SK-N-SH (cell line): ENCODE measurements at regions not wholly inside any gene's neighbourhood (a gene's known extent, or its start where the extent isn't known, plus 50 kb on each side); places are given as distances from the start of the nearest gene placed in this dataset.

Experiments used
- CTCF ChIA-PET: fragments of 300-600, 350-600 bp; formaldehyde crosslinking; extraction: SDS; loops from one replicate; lab custom pipeline; 2021; lab: Yijun Ruan, JAX
- POLR2A ChIA-PET: fragments of 350-600 bp; sonication (Branson Sonifier 250); formaldehyde crosslinking; extraction: SDS; loops from one replicate; lab custom pipeline; 2020; ENCODE audit warnings: antibody characterized with exemption, inconsistent platforms; lab: Yijun Ruan, JAX
- DNase-seq: peaks from one replicate; pipeline ENCODE4 v3.0.0; 2012
- H2AFZ ChIP-seq: fragments of 200-600 bp; sonication (generic); 2 replicates; pipeline ENCODE4 v1.8.1; 2016; ENCODE audit warnings: antibody characterized with exemption, mild to moderate bottlenecking, low read depth
- H3F3A ChIP-seq: fragments of 200-600 bp; sonication (generic); replicated peaks from 2 replicates; pipeline ENCODE3; 2016; ENCODE audit warnings: antibody characterized with exemption, mild to moderate bottlenecking; ENCODE audit not compliant: insufficient read depth
- H3K27ac ChIP-seq, 2 experiments: fragments of 200-500 bp in 1 of 2; fragments of 200-600 bp in 1 of 2; sonication (Bioruptor generic) in 1 of 2; sonication (generic), shearing (Covaris generic) in 1 of 2; 2 replicates each; pipeline versions ENCODE4 v1.5.1 to v1.6.1; 2014 to 2016; ENCODE audit warnings: low read depth in 2 of 2, inconsistent platforms in 1 of 2, low read length in 1 of 2, mild to moderate bottlenecking in 1 of 2, mixed read lengths in 1 of 2
- H3K27me3 ChIP-seq: fragments of 200-600 bp; sonication (generic), shearing (Covaris generic); 2 replicates; pipeline ENCODE4 v1.6.1; 2016; ENCODE audit warnings: mixed run types; ENCODE audit not compliant: insufficient read depth
- H3K36me3 ChIP-seq, 2 experiments: fragments of 200-500 bp in 1 of 2; fragments of 200-600 bp in 1 of 2; sonication (Bioruptor generic) in 1 of 2; sonication (generic) in 1 of 2; replicated peaks in 1 of 2; 2 replicates each; pipeline versions ENCODE3 to v1.5.1; 2014 to 2016; ENCODE audit warnings: low read length in 1 of 2, mild to moderate bottlenecking in 1 of 2; ENCODE audit not compliant: insufficient read depth in 2 of 2, control insufficient read depth in 1 of 2
- H3K4me1 ChIP-seq, 2 experiments: fragments of 200-500 bp in 1 of 2; fragments of 200-600 bp in 1 of 2; sonication (Bioruptor generic) in 1 of 2; sonication (generic), shearing (Covaris generic) in 1 of 2; 2 replicates each; pipeline versions ENCODE4 v1.5.1 to v1.6.1; 2014 to 2016; ENCODE audit warnings: low read depth in 1 of 2, low read length in 1 of 2, mixed run types in 1 of 2; ENCODE audit not compliant: insufficient read depth in 2 of 2, control insufficient read depth in 1 of 2
- H3K4me2 ChIP-seq: fragments of 200-600 bp; sonication (generic), shearing (Covaris generic); 2 replicates; pipeline ENCODE4 v1.6.1; 2017; ENCODE audit warnings: mixed run types
- H3K4me3 ChIP-seq, 2 experiments: fragments of 200-500 bp in 1 of 2; fragments of 200-600 bp in 1 of 2; sonication (Bioruptor generic) in 1 of 2; sonication (generic), shearing (Covaris generic) in 1 of 2; 2 replicates each; pipeline versions ENCODE4 v1.5.1 to v1.8.1; 2014 to 2016; ENCODE audit warnings: low read depth in 2 of 2, inconsistent platforms in 1 of 2, low read length in 1 of 2, mild to moderate bottlenecking in 1 of 2, mixed read lengths in 1 of 2, moderate library complexity in 1 of 2
- H3K79me2 ChIP-seq: fragments of 200-600 bp; sonication (generic); 2 replicates; pipeline ENCODE4 v1.8.1; 2017; ENCODE audit warnings: mild to moderate bottlenecking; ENCODE audit not compliant: insufficient read depth
- H3K9ac ChIP-seq: fragments of 200-600 bp; sonication (generic); 2 replicates; pipeline ENCODE4 v1.6.1; 2017; ENCODE audit warnings: mixed run types
- H3K9me2 ChIP-seq: fragments of 200-600 bp; sonication (generic); 2 replicates; pipeline ENCODE4 v1.6.1; 2017; ENCODE audit warnings: mixed run types
- H3K9me3 ChIP-seq: fragments of 200-600 bp; sonication (generic); 2 replicates; pipeline ENCODE4 v1.6.1; 2017; ENCODE audit warnings: mixed run types, mild to moderate bottlenecking, moderate library complexity
- H4K20me1 ChIP-seq: fragments of 200-600 bp; sonication (generic); 2 replicates; pipeline ENCODE4 v1.6.1; 2017; ENCODE audit warnings: mild to moderate bottlenecking, mixed run types; ENCODE audit not compliant: insufficient read depth
- GABPA ChIP-seq: IDR thresholded peaks from 2 replicates; pipeline ENCODE4 v1.4.0; 2012; ENCODE audit warnings: low read depth, mild to moderate bottlenecking
- JUND ChIP-seq: IDR thresholded peaks from 2 replicates; pipeline ENCODE4 v1.4.0; 2012
- MXI1 ChIP-seq: IDR thresholded peaks from 2 replicates; pipeline ENCODE4 v1.6.1; 2012; ENCODE audit warnings: mild to moderate bottlenecking, low read depth, low read length, improper control_type of control experiment
- NFIC ChIP-seq: IDR thresholded peaks from 2 replicates; pipeline ENCODE4 v1.4.0; 2012; ENCODE audit warnings: borderline replicate concordance
- NRF1 ChIP-seq: IDR thresholded peaks from 2 replicates; pipeline ENCODE4 v1.6.1; 2012; ENCODE audit warnings: low read depth, mild to moderate bottlenecking, low read length
- PBX3 ChIP-seq: IDR thresholded peaks from 2 replicates; pipeline ENCODE4; 2012
- RFX5 ChIP-seq: IDR thresholded peaks from 2 replicates; pipeline ENCODE4 v1.6.1; 2012; ENCODE audit warnings: mild to moderate bottlenecking, improper control_type of control experiment, low read length
- TCF12 ChIP-seq: IDR thresholded peaks from 2 replicates; pipeline ENCODE4 v1.4.0; 2012
- WGBS: methylation state at CpG from one replicate; pipeline ENCODE4 v1.1.6; 2017; ENCODE audit warnings: low lambda C conversion rate; 5-methylcytosine and 5-hydroxymethylcytosine counted together
- TF ChIP-seq, protein P1 (sequence below): IDR thresholded peaks from 2 replicates; pipeline ENCODE4 v1.4.0; 2012; ENCODE audit warnings: low read depth, borderline replicate concordance
- TF ChIP-seq, protein P2 (sequence below): IDR thresholded peaks from 2 replicates; pipeline ENCODE4 v1.6.1; 2012; ENCODE audit warnings: mild to moderate bottlenecking, low read depth, low read length, moderate library complexity
- TF ChIP-seq, protein P3 (sequence below): fragments of 150-350 bp; IDR thresholded peaks from 2 replicates; pipeline ENCODE4 v1.6.1; 2016; ENCODE audit warnings: mild to moderate bottlenecking, low read depth, low read length

DNA sequence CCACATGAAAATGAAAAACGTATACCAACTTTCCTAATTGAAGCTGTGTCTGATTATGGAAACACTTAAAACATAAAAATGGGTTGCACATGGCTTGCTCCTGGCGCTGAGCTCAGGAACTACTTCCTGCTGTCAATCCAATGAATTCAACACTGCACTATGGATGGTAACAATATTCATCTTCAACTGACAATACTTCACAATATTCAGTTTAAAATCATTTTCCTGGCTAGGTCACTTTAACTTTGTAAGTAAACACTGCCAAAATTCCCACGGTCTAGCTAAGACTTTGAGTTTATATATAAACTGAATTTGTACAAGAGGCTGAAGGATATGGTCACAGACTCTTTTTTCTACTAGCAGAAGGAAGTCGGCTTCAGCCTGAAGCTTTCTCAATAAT is 556.9 kb downstream of the TNS3 start:
- TF ChIP-seq NRF1: no peak
- no peak for TF ChIP-seq JUND
- no peak for TF ChIP-seq RFX5
- no peak for TF ChIP-seq NFIC
- no peak for TF ChIP-seq GABPA
- TF ChIP-seq, protein P1, sequence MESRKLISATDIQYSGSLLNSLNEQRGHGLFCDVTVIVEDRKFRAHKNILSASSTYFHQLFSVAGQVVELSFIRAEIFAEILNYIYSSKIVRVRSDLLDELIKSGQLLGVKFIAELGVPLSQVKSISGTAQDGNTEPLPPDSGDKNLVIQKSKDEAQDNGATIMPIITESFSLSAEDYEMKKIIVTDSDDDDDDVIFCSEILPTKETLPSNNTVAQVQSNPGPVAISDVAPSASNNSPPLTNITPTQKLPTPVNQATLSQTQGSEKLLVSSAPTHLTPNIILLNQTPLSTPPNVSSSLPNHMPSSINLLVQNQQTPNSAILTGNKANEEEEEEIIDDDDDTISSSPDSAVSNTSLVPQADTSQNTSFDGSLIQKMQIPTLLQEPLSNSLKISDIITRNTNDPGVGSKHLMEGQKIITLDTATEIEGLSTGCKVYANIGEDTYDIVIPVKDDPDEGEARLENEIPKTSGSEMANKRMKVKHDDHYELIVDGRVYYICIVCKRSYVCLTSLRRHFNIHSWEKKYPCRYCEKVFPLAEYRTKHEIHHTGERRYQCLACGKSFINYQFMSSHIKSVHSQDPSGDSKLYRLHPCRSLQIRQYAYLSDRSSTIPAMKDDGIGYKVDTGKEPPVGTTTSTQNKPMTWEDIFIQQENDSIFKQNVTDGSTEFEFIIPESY: no peak
- TF ChIP-seq, protein P2, sequence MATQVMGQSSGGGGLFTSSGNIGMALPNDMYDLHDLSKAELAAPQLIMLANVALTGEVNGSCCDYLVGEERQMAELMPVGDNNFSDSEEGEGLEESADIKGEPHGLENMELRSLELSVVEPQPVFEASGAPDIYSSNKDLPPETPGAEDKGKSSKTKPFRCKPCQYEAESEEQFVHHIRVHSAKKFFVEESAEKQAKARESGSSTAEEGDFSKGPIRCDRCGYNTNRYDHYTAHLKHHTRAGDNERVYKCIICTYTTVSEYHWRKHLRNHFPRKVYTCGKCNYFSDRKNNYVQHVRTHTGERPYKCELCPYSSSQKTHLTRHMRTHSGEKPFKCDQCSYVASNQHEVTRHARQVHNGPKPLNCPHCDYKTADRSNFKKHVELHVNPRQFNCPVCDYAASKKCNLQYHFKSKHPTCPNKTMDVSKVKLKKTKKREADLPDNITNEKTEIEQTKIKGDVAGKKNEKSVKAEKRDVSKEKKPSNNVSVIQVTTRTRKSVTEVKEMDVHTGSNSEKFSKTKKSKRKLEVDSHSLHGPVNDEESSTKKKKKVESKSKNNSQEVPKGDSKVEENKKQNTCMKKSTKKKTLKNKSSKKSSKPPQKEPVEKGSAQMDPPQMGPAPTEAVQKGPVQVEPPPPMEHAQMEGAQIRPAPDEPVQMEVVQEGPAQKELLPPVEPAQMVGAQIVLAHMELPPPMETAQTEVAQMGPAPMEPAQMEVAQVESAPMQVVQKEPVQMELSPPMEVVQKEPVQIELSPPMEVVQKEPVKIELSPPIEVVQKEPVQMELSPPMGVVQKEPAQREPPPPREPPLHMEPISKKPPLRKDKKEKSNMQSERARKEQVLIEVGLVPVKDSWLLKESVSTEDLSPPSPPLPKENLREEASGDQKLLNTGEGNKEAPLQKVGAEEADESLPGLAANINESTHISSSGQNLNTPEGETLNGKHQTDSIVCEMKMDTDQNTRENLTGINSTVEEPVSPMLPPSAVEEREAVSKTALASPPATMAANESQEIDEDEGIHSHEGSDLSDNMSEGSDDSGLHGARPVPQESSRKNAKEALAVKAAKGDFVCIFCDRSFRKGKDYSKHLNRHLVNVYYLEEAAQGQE: no peak
- TF ChIP-seq MXI1: no peak
- TF ChIP-seq PBX3: no peak
- Histone ChIP-seq H3K4me1 (no peaks in the 10 kb centered on the region), H3F3A (no peaks in the 10 kb centered on the region), H2AFZ (no peak overlapping the region), H4K20me1 (no peaks in the 10 kb centered on the region), H3K27ac (no peak overlapping the region), H3K27me3 (no peaks in the 10 kb centered on the region), H3K79me2 (no peaks in the 10 kb centered on the region), H3K4me3 (no peak overlapping the region), H3K9me3 (no peaks in the 10 kb centered on the region), H3K4me2 (no peak overlapping the region), H3K9me2 (no peaks in the 10 kb centered on the region), H3K36me3 (no peaks in the 10 kb centered on the region), H3K9ac (no peak overlapping the region)
- no peak for DNase-seq
- ChIA-PET POLR2A (no interaction called here), CTCF (interaction anchor here (1.5 to 1.7 kb wide), 2 partner anchors 25 to 1107 kb away, joined by 3 to 6 read pairs; no protein-coding TSS in a partner anchor)
- 41% methylated on average over 4 of the region's 4 CpGs for WGBS

- Histone ChIP-seq H3K9ac (no peak overlapping the region), H3K9me3 (no peaks in the 10 kb centered on the region), H3K4me2 (no peak overlapping the region), H2AFZ (no peak overlapping the region), H3K27ac (no peak overlapping the region), H3K79me2 (no peaks in the 10 kb centered on the region), H3K4me3 (no peak overlapping the region), H3K27me3 (no peaks in the 10 kb centered on the region), H3F3A (no peaks in the 10 kb centered on the region), H3K9me2 (no peaks in the 10 kb centered on the region), H3K36me3 (no peaks in the 10 kb centered on the region), H3K4me1 (no peaks in the 10 kb centered on the region), H4K20me1 (no peaks in the 10 kb centered on the region)
- ChIA-PET CTCF (interaction anchor here (1.0 kb wide), 1 partner anchor 38 kb away, joined by 4 read pairs; no protein-coding TSS in a partner anchor), POLR2A (no interaction called here)
- DNase-seq: no peak
- TF ChIP-seq TCF12: 0 out of 2 replicates have a peak, but pooled peaks have one; percentile 16
- TF ChIP-seq, protein P3, sequence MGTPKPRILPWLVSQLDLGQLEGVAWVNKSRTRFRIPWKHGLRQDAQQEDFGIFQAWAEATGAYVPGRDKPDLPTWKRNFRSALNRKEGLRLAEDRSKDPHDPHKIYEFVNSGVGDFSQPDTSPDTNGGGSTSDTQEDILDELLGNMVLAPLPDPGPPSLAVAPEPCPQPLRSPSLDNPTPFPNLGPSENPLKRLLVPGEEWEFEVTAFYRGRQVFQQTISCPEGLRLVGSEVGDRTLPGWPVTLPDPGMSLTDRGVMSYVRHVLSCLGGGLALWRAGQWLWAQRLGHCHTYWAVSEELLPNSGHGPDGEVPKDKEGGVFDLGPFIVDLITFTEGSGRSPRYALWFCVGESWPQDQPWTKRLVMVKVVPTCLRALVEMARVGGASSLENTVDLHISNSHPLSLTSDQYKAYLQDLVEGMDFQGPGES: no peak
- 65% methylated on average over 1 of the region's 1 CpG for WGBS
Observed at GRCh38 chr7:47008461-47008860, 573.5 kb downstream of the TNS3 start.
